H1 (cell line): ENCODE measurements at regions not wholly inside any gene's neighbourhood (a gene's known extent, or its start where the extent isn't known, plus 50 kb on each side); places are given as distances from the start of the nearest gene placed in this dataset.

ENCODE experiments used
- CTCF ChIA-PET: fragments of 300-600 bp; sonication (Branson Sonifier 250); formaldehyde crosslinking; loops from one replicate; lab custom pipeline; 2021; ENCODE audit not compliant: partially characterized antibody; lab: Charles Lee
- POLR2A ChIA-PET: fragments of 300-600 bp; sonication (Branson Sonifier 250); formaldehyde crosslinking; loops from one replicate; lab custom pipeline; 2021; ENCODE audit warnings: inconsistent platforms; ENCODE audit not compliant: partially characterized antibody; lab: Charles Lee
- DNase-seq, 2 experiments: peaks; one replicate each; pipeline versions ENCODE4 v3.0.0 to v3.0.0-alpha.2; 2010 to 2022; ENCODE audit warnings: low spot score in 2 of 2, low read depth in 1 of 2, mixed read lengths in 1 of 2
- FAIRE-seq: peaks from 2 replicates; lab custom pipeline; 2011; peaks lifted over from hg19 to GRCh38; lab: Jason Lieb, UNC
- H2AFZ ChIP-seq: 2 replicates; pipeline ENCODE4 v1.8.1; 2012; ENCODE audit warnings: low read length, inconsistent platforms
- H2AK5ac ChIP-seq: 2 replicates; pipeline ENCODE4 v1.6.1; 2013; ENCODE audit warnings: low read depth, low read length
- H2BK120ac ChIP-seq: replicated peaks from 2 replicates; pipeline ENCODE3; 2013; ENCODE audit warnings: low read depth, low read length, inconsistent platforms
- H2BK12ac ChIP-seq: 2 replicates; pipeline ENCODE4 v1.6.1; 2013; ENCODE audit warnings: low read depth, low read length
- H2BK15ac ChIP-seq: 2 replicates; pipeline ENCODE4 v1.6.1; 2013; ENCODE audit warnings: low read length
- H2BK20ac ChIP-seq: 2 replicates; pipeline ENCODE4 v1.6.1; 2013; ENCODE audit warnings: low read length
- H2BK5ac ChIP-seq: 2 replicates; pipeline ENCODE4 v1.6.1; 2013; ENCODE audit warnings: low read depth, low read length
- H3K14ac ChIP-seq: 2 replicates; pipeline ENCODE4 v1.6.1; 2013; ENCODE audit warnings: inconsistent platforms; ENCODE audit not compliant: insufficient read length
- H3K18ac ChIP-seq: 2 replicates; pipeline ENCODE4 v1.6.1; 2013; ENCODE audit warnings: low read length; ENCODE audit errors: extremely low read depth
- H3K23ac ChIP-seq: 2 replicates; pipeline ENCODE4 v1.6.1; 2013; ENCODE audit warnings: inconsistent platforms; ENCODE audit not compliant: insufficient read length
- H3K23me2 ChIP-seq: 2 replicates; pipeline ENCODE4 v1.6.1; 2013; ENCODE audit warnings: low read depth, low read length
- H3K27ac ChIP-seq: 2 replicates; pipeline ENCODE4 v1.6.1; 2011; ENCODE audit warnings: low read depth, low read length, inconsistent platforms
- H3K27me3 ChIP-seq, 4 experiments: replicated peaks in 1 of 4; 1 replicate in 1 of 4; 2 replicates in 3 of 4; pipeline versions ENCODE4 v1.6.1 to v1.8.1; 2011 to 2013; ENCODE audit warnings: low read length in 3 of 4, mild to moderate bottlenecking in 3 of 4, inconsistent platforms in 2 of 4, mixed read lengths in 2 of 4, moderate library complexity in 1 of 4; ENCODE audit not compliant: control insufficient read depth in 3 of 4, insufficient read depth in 3 of 4; ENCODE audit errors: extremely low read depth in 1 of 4
- H3K36me3 ChIP-seq, 4 experiments: 2 replicates each; pipeline versions ENCODE4 v1.6.1 to v1.8.1; 2011 to 2013; ENCODE audit warnings: mild to moderate bottlenecking in 4 of 4, low read length in 3 of 4, moderate library complexity in 2 of 4, control low read depth in 1 of 4, inconsistent platforms in 1 of 4; ENCODE audit not compliant: insufficient read depth in 4 of 4, control insufficient read depth in 2 of 4
- H3K4ac ChIP-seq: replicated peaks from 2 replicates; pipeline ENCODE3; 2013; ENCODE audit warnings: low read length, low read depth, mixed read lengths, inconsistent platforms; ENCODE audit not compliant: insufficient read length
- H3K4me1 ChIP-seq, 4 experiments: replicated peaks in 1 of 4; 1 replicate in 1 of 4; 2 replicates in 3 of 4; pipeline versions ENCODE4 v1.6.1 to v1.8.1; 2011 to 2013; ENCODE audit warnings: low read length in 3 of 4, inconsistent platforms in 2 of 4, mixed read lengths in 1 of 4; ENCODE audit not compliant: insufficient read depth in 4 of 4, control insufficient read depth in 3 of 4
- H3K4me2 ChIP-seq, 2 experiments: 2 replicates each; pipeline versions ENCODE4 v1.6.1 to v1.8.1; 2011 to 2013; ENCODE audit warnings: low read depth in 2 of 2, low read length in 2 of 2, control low read depth in 1 of 2, inconsistent platforms in 1 of 2, mild to moderate bottlenecking in 1 of 2; ENCODE audit not compliant: insufficient read depth in 1 of 2
- H3K4me3 ChIP-seq, 4 experiments: fragments of 200-600, 300-600 bp in 1 of 4; sonication (generic), shearing (Covaris generic), sonication (Bioruptor Twin) in 1 of 4; 2 replicates each; pipeline versions ENCODE4 v1.5.1 to v1.8.1; 2011 to 2016; ENCODE audit warnings: low read length in 4 of 4, low read depth in 3 of 4, control low read depth in 2 of 4, inconsistent platforms in 2 of 4, mild to moderate bottlenecking in 2 of 4, mixed read lengths in 1 of 4, moderate library complexity in 1 of 4; ENCODE audit not compliant: insufficient read depth in 2 of 4; ENCODE audit errors: extremely low read depth in 1 of 4
- H3K56ac ChIP-seq: replicated peaks from 2 replicates; pipeline ENCODE3; 2013; ENCODE audit warnings: low read depth, mild to moderate bottlenecking, mixed read lengths, low read length, inconsistent platforms; ENCODE audit not compliant: insufficient read length
- H3K79me1 ChIP-seq: 2 replicates; pipeline ENCODE4 v1.6.1; 2013; ENCODE audit warnings: low read depth, low read length, control low read depth
- H3K79me2 ChIP-seq, 2 experiments: 2 replicates each; pipeline versions ENCODE4 v1.6.1 to v1.8.1; 2012 to 2013; ENCODE audit warnings: low read length in 2 of 2, mild to moderate bottlenecking in 2 of 2, inconsistent platforms in 1 of 2; ENCODE audit not compliant: insufficient read depth in 2 of 2, control insufficient read depth in 1 of 2
- H3K9ac ChIP-seq, 4 experiments: replicated peaks in 1 of 4; 1 replicate in 1 of 4; 2 replicates in 3 of 4; pipeline versions ENCODE4 v1.6.1 to v1.8.1; 2011 to 2013; ENCODE audit warnings: low read depth in 3 of 4, low read length in 3 of 4, control low read depth in 2 of 4, mild to moderate bottlenecking in 2 of 4, moderate library complexity in 2 of 4, inconsistent platforms in 1 of 4; ENCODE audit errors: extremely low read depth in 1 of 4
- H3K9me3 ChIP-seq, 2 experiments: 2 replicates each; pipeline versions ENCODE4 v1.6.1 to v1.8.1; 2012 to 2013; ENCODE audit warnings: mild to moderate bottlenecking in 2 of 2, moderate library complexity in 2 of 2, control low read depth in 1 of 2, inconsistent platforms in 1 of 2, low read depth in 1 of 2, low read length in 1 of 2, mixed read lengths in 1 of 2; ENCODE audit not compliant: insufficient read depth in 2 of 2
- H4K20me1 ChIP-seq, 2 experiments: replicated peaks in 1 of 2; 2 replicates each; pipeline versions ENCODE3 to v1.8.1; 2011 to 2013; ENCODE audit warnings: inconsistent platforms in 2 of 2, low read length in 2 of 2, mild to moderate bottlenecking in 1 of 2; ENCODE audit not compliant: insufficient read depth in 2 of 2, control insufficient read depth in 1 of 2
- H4K5ac ChIP-seq: 2 replicates; pipeline ENCODE4 v1.6.1; 2013; ENCODE audit warnings: low read length, low read depth, mixed read lengths, inconsistent platforms; ENCODE audit not compliant: insufficient read length
- H4K8ac ChIP-seq: 2 replicates; pipeline ENCODE4 v1.8.0; 2013; ENCODE audit warnings: mild to moderate bottlenecking, moderate library complexity, low read length, inconsistent platforms; ENCODE audit not compliant: insufficient read depth; ENCODE audit errors: extremely low read depth
- H4K91ac ChIP-seq: replicated peaks from 2 replicates; pipeline ENCODE3; 2013; ENCODE audit warnings: low read length, mixed read lengths, inconsistent platforms; ENCODE audit not compliant: insufficient read length
- MAFK ChIP-seq: IDR thresholded peaks from 2 replicates; pipeline ENCODE4 v1.6.1; 2012; ENCODE audit warnings: low read depth, mild to moderate bottlenecking, improper control_type of control experiment, low read length
- NRF1 ChIP-seq: IDR thresholded peaks from 2 replicates; pipeline ENCODE4 v1.6.1; 2011; ENCODE audit warnings: mild to moderate bottlenecking, low read depth, low read length, improper control_type of control experiment
- PHF8 ChIP-seq: fragments of 200-600 bp; sonication (generic); conservative IDR thresholded peaks from 2 replicates; pipeline ENCODE4 v1.7.1; 2012; ENCODE audit warnings: low read depth, mild to moderate bottlenecking, inconsistent platforms, low read length, moderate library complexity
- POU5F1 ChIP-seq: IDR thresholded peaks from 2 replicates; pipeline ENCODE4 v1.6.1; 2011; ENCODE audit warnings: low read depth, mild to moderate bottlenecking, low read length, moderate library complexity
- WGBS, 2 experiments: shearing (Covaris generic) in 1 of 2; methylation state at CpG; one replicate each; pipeline versions ENCODE4 v1.1.6 to v1.1.7; 2013 to 2015; ENCODE audit warnings: low lambda C conversion rate in 2 of 2, mixed read lengths in 2 of 2, inconsistent platforms in 1 of 2, low coverage in 1 of 2, missing lambda C conversion rate in 1 of 2; ENCODE audit not compliant: insufficient replicate concordance in 2 of 2, insufficient coverage in 1 of 2, insufficient read length in 1 of 2; ENCODE audit errors: extremely low coverage in 1 of 2, missing lambda C conversion rate in 1 of 2; 5-methylcytosine and 5-hydroxymethylcytosine counted together

GRCh38 chr20:24743641-24744040, 205.4 kb upstream of the CST7 start:
- WGBS, 2 experiments, result 74% methylated on average over 5 of the region's 5 CpGs; no CpG with 5 or more reads in 1 of the 2 experiments

More at GRCh38 chr20:24743641-24744040, 205.4 kb upstream of the CST7 start:
- Histone ChIP-seq H3K4me2 (no peak overlapping the region), H3K27ac (no peak overlapping the region), H2BK20ac (no peak overlapping the region), H3K27me3 (no peaks in the 10 kb centered on the region), H3K4me1 (peaks cover 0 to 21% (median 5%) of the 10 kb centered on the region in 4 experiments; a peak in 3 of 7 replicates), H3K14ac (no peak overlapping the region), H3K23ac (no peak overlapping the region), H4K8ac (no peak overlapping the region), H3K79me2 (no peaks in the 10 kb centered on the region), H2BK5ac (no peak overlapping the region), H3K23me2 (no peaks in the 10 kb centered on the region), H4K5ac (no peak overlapping the region), H2BK12ac (peak overlapping the region; percentile 29; the same call in 1 of the 2 replicates), H3K79me1 (no peaks in the 10 kb centered on the region), H4K20me1 (no peaks in the 10 kb centered on the region), H3K36me3 (no peaks in the 10 kb centered on the region), H2AFZ (no peak overlapping the region), H3K18ac (no peak overlapping the region), H3K4ac (no peak overlapping the region), H2BK15ac (no peak overlapping the region), H2BK120ac (no peak overlapping the region), H3K9me3 (no peaks in the 10 kb centered on the region), H3K4me3 (no peak overlapping the region), H3K9ac (no peak overlapping the region), H2AK5ac (no peak overlapping the region), H4K91ac (no peak overlapping the region), H3K56ac (no peak overlapping the region)
- CTCF ChIA-PET, result no interaction called here
- POLR2A ChIA-PET, result interaction anchor here (1.2 kb wide), 1 partner anchor 22 kb away, joined by 3 read pairs; no protein-coding TSS in a partner anchor
- DNase-seq, result no peak
- FAIRE-seq, result no peak
- no peak for TF ChIP-seq NRF1
- TF ChIP-seq MAFK, result no peak
- no peak for TF ChIP-seq PHF8
- TF ChIP-seq POU5F1, result no peak
